ENCODE measurements at regions not wholly inside any gene's neighbourhood (a gene's known extent, or its start where the extent isn't known, plus 50 kb on each side); places are given as distances from the start of the nearest gene placed in this dataset.
"Not testable (repeated sequence)": the region's sequence is repeated elsewhere in the genome, so short reads cannot be mapped to it uniquely, and the experiment has no call there.

DNA sequence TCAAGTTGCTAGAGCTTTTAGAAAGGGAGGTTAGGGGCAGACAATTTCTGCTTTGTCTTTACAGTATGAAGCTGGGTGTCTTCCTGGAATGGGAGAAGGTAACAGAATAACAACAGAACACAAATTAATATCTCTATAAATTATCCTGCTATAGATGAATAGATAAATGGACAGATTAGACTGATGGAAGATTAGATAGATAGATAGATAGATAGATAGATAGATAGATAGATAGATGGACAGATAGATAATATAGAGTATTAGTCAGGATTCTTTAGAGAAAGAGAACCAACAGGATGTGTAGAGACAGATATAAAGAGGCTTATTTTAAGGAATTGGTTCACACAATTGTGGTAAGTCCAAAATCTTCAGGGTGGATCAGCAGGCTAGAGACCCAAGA lies 302.2 kb downstream of the BCL11A start:
- no peak for DNase-seq (ENCODE audit: low read depth, low spot score)

DNA sequence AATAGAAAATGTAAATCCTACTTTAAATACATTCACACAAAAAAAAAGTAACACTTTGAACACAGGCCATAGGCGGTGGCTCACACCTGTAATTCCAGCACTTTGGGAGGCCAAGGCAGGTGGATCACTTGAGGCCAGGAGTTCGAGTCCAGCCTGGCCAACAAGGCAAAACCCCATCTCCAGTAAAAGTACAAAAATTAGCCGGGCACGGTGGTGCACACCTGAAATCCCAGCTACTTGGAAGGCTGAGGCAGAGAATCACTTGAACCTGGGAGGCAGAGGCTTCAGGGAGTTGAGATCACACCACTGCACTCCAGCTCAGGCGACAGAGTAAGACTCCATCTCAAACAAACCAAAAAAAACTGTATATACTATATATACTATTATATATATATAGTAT lies 303.6 kb downstream of the BCL11A start:
- DNase-seq (ENCODE audit: low read depth, low spot score), result no peak

DNA sequence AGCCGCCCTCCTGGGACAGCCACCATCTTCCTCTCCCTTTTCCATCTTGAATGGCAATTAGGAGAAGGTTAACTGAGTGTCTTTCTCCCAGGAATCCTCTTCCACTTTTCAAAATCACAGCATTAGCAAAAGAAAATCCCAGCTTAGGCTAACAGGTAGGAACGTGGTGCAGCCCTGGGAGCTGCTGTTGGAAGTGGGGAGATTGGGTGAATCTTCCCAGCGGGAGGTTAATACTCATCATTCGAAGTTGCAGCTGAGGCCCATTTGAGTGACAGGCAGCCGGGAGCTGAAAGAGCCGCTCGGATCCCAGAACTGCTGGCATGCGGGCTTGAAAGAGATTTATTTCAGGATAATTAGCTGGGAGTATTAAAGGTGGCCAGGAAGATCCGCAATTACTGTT lies 306.0 kb downstream of the BCL11A start:
- DNase-seq (ENCODE audit: low read depth, low spot score), result no peak

DNA sequence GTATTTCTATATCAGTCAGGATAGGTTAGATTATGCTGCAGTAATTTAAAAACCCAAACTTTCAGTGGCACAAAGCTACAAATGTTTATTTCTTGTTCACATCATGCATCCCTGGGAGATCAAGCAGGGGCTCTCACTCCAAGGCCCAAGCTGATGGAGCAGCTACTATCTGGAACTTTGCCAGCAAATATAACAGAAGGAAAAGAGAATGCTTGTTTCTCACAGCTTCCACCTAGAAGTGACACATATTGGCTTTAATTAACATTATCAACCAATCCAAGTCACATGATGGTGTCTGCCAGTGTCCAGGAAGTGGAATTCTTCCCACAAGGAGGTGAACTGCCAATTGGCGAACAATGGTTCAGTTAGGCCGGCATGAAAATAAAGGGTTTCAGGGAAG lies 306.9 kb downstream of the BCL11A start:
- no peak for DNase-seq (ENCODE audit: low read depth, low spot score)

DNA sequence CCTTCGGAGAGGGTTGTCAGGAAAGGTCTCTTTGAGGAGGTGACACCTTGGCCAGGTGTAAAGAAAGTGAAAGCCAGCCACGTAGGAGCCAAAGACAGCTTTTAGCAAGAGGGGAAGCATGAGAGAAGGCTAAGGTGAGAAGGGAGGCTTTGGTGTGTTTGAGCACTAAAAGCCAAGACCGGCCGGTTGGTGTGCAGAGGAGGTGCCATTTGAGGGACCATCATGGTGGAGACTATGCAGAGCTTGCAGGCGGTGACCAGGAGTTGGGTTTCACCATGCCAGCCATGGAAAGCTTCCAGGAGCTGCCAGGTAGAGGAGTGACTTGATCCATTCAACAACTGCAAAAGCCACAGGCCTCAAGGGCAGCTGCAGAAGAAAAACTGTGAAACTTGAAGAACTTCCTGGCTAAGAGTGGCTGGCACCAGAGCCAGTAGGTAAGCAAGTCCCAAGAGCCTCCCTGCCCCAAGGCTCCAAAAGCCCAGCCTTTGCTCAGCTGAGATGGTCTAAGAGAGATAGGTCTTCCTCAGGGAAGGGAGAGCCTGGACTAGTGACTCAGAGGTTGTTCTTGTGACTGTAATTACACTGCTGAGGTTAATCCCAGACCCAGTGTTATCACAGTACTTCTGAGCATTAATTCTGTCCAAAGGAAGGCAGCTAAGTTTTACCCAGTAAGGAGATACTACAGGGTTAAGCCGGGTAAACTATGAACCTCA lies 319.0 kb downstream of the BCL11A start:
- DNase-seq (ENCODE audit: low read depth, low spot score), result no peak

DNA sequence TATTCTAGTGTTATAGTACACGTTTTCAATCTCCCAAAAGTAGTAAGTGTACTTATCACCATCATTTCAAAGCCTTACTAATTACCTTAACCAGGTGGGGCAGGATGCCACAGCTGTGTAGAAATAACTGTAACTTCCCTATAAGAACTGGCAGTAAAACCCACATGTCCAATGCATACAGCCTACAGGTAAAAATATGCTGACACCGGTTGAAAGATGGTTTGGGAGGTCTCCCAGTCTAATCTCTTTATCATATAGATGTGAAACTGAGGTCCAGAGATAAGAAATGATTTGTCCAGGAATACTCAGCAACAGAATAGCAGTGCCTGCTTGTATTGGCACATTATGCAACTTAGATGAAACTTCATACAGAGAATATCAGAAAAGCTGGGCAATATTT lies 322.9 kb downstream of the BCL11A start:
- DNase-seq (ENCODE audit: low read depth, low spot score), result no peak

DNA sequence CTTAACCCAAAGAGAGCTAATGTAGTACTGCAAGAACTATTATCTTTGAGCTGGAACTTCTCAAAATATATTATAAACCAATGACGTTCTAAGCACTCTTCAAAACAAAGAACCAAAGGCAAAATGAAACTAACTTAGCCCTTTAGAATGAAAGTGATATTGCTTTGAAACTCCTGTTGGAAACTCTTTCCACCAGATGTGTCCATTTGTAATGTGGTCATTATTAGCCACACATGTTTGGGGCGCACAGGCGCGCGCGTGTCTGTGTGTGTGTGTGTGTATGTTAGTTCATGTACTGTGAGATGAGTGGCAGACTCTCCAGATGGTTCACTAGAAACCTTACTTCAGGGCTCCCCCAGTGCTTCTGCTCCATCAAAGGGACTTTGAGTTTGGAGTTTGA lies 323.4 kb downstream of the BCL11A start:
- no peak for DNase-seq (ENCODE audit: low read depth, low spot score)

DNA sequence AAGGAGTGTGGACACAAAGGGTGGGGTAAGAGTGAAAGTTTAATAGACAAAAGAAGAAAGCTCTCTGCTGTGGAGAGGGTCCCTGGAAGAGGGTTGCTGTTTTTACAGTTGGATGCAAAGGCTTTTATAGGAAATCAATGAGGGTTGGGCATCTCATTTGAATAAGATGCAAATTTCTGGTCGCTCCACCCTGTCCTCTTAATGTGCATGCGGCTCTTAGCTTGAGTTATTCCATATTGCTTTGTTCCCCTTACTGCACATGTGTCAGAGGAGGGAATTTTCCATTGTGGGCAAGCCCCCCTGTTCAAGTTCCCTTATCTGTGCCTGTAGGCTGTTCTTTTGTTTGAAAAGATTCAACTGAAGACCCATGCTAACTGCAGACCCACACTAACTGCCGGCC lies 326.5 kb downstream of the BCL11A start:
- DNase-seq (ENCODE audit: low read depth, low spot score), result no peak

DNA sequence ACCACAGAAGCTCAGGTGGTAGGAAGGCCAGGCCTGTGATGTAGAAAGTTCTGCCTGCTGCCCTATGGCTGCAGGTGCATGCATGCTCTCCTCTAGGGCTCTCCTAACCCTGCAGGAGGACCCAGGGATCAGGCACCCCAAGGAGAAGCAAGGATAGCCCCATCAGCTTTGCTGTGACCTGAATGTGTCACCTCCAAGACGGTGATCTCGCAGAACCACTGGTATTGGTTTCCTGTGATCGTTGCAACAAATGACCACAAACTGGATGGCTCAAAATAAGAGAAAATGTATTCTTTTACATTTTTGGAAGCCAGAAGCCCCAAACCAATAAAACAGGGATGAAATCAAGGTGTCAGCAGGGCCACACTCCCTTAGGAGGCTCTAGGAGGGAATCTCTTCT lies 327.3 kb downstream of the BCL11A start:
- no peak for DNase-seq (ENCODE audit: low read depth, low spot score)

DNA sequence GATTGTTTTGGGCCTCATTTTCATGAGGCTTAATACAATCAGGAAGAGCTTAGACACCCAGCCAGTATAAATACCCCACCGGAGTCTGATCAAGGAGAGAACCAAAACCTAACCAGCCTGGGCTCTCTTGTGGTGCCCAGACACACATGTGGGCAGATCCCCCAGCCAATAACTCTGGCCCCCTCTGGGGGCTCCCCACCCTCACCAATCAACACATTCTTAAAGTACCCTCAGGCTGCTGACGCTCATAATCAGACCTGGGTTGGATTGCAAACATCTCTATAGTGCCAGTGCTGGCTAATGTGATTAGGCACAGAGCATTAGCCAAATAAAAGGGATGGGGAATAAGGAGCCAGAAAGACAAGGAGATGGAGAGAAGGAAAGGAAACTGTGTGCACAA lies 329.6 kb downstream of the BCL11A start:
- DNase-seq (ENCODE audit: low read depth, low spot score), result no peak

DNA sequence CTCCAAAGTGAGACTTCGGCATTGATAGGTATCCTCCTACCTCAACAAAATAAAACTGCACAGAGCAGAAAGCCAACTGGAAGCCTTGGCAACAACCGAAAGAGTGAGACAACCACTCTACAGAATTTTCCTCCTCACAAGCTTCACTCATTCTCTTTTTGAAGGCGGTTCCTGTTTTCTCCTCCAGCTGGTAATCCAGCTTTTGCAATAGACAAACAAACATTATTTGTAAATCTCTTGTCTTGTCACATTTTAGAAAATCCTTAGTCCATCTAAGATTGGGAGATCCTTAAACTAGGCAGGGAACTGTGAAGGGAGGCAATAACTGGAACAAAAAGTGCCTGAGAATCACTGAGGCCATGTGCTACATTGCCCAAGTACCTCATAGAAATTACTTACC lies 332.4 kb downstream of the BCL11A start:
- no peak for DNase-seq (ENCODE audit: low read depth, low spot score)

DNA sequence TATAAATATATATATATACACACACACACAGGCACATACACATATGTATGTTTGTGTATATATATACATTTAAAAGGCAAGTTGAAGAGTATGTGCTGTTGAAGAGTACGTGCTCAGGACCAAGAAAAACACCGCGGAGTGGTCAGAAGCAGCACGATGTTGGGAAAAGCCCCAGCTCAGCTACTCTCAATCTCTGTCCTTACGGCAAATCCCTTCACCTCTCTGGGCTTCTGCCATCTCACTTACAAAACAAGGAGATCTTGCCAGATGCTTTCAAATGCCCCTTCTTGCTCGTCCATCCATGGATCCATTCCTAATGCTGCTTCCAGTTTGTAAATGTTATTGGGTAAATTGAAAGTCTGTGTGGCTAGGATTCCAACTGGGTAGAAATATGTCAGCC lies 333.9 kb downstream of the BCL11A start:
- no peak for DNase-seq (ENCODE audit: low read depth, low spot score)

DNA sequence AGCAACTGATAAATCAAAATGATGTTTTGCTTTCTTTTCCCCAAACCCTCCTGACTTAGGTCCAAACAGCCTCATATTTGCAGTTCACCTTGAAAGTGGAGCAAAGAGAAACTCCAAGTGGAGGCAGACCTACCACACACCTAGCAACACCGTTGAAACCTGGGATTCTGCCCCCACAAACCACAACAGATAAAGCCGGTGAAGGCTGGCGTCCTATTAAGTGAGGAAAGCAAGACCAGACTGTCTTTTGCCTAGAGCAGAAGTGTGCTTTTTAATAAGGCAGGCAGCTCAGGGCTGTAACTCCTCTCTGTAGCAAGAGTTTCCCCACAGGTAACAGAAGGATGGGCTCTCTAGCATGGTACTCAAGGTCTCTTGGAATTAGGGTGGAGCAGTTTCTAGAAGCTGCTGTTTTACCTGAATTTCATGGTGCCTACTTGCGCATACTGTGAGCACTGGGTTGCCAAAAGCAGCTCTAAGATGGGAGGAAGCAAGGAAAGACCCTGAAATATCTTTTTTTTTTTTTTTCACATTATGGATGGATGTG lies 336.9 kb downstream of the BCL11A start:
- DNase-seq (ENCODE audit: low read depth, low spot score), result no peak

DNA sequence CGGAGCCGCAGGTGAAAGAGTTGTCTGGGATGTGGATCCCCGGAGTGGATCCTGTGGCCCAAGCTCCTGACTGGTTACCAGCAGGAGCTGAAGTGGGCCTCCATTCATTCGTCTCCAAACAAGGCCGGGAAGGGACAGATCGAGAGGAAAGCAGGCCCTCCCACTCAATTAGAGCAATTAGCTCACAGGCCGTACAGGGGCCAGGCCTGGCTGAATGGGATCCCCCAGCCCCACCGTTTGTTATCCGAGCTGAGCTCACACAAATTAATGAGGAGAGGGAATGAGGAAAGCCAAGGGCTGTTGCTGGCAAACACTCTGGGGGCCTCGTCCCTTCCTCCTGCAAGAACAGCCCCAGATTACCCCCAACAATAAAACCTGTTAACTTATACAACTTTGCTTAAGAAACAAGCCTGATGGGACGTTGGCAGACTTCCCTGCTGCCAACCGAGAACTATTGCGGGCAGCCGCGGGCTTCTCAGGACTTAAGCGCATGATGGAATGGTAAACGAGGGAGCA lies 338.0 kb downstream of the BCL11A start:
- no peak for DNase-seq (ENCODE audit: low read depth, low spot score)

DNA sequence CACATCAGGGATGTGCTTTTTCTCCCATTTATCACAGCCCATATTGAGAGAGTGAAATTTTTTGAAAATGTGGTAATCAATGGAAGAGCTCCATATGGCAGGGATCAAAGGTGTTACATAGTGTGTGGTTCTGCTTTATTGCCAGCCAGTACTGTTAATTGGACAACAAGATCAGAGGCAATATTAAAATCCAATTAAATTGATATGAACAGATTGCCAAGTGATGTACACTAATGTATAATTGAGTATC lies 338.9 kb downstream of the BCL11A start:
- no peak for DNase-seq (ENCODE audit: low read depth, low spot score)

DNA sequence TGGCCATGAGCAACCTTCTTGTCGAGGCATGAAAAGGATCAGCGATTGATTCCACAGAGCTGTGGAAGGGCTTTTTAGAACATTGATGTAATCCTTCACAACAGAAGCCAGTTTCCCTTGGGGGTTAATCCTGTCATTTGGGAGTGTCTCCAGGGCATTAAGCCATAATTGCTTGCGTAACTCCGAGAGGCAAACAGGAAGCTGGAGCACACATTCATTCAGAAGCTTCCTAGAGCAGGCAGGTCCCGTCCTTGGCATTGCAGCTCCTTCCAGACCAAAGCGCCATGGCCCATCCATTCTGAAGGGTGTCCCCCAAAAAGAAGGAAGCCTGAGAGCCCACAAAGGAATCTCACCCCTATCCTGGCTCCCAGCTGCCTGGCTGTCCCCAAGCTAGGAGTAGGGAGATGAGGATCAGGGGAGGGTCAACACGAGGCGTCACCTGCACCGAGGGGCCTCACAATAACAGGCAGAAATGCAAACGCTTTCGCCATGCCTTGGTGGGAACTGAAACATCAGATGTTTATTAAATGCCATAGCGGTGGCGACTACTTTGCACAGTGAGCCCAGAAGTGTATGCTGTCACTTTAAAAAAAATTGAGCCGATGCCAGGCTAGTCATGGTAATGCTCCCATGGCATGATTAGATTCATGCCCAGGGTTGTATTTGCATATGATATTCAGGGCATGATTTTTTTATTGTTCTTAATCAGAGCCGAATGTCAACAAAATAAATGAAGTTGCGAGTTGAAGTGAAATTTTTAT lies 339.4 kb downstream of the BCL11A start:
- DNase-seq (ENCODE audit: low read depth, low spot score), result no peak

DNA sequence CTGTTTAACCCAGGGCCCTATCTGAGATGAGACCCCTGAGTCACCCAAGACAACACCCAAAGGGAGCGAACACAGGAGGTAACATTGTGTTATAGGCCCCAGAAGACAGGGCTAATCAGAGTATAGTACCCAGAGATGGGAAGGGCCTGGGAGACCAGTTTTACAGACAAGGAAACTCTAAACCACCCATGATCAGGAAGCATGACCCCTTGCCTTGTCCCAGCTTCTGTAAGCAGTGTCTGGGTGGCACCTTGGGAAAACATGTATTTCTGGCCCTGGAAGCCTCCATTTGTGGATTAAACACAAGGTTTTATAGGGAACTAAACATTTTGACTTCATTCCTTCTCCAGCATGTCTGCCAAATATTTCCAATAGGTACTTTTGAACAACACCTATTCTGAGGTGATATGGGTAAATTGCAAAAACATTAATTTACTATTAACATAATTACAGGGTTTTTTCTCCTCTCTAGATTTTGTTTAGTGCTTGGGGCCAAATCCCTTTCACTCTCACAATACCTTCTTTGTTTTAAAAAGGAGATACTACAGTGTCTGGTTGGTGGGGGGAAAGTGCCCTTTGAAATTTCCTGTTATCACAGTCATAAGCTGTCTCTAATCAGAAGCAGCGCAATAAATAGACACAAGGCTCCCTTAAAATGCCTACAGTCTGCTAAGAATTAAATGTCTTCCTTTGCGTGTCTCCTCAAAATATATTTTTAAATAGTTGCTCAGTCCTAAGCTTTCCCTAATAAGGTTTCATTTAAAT lies 341.1 kb downstream of the BCL11A start:
- DNase-seq (ENCODE audit: low read depth, low spot score), result no peak

DNA sequence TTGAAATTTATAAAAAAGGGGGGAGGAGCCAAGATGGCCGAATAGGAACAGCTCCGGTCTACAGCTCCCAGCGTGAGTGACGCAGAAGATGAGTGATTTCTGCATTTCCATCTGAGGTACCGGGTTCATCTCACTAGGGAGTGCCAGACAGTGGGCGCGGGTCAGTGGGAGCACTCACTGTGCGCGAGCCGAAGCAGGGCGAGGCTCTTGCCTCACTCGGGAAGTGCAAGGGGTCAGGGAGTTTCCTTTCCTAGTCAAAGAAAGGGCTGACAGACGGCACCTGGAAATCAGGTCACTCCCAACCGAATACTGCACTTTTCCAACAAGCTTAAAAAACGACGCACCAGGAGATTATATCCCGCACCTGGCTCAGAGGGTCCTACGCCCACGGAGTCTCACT lies 364.4 kb downstream of the BCL11A start:
- not testable (repeated sequence) for DNase-seq (ENCODE audit: low read depth, low spot score)

DNA sequence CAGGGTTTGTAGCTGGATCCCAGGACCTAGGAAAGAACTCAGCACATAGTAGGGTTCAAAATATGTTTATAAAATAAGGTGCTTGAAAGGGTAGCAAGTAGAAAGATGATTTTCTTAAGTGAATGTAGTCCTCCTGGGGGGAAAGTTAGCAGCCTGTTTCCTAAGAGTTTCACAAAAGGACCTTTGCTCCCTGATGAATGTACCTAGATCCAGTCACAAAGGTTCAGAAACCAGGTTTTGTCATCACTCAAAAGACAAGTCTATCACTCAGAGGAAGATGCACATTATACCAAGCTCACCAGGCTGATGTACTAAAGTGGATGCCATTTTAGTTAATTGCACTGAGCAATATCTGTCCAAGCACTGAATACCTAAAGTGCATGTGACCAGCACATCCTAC lies 378.2 kb downstream of the BCL11A start:
- DNase-seq (ENCODE audit: low read depth, low spot score), result no peak

DNA sequence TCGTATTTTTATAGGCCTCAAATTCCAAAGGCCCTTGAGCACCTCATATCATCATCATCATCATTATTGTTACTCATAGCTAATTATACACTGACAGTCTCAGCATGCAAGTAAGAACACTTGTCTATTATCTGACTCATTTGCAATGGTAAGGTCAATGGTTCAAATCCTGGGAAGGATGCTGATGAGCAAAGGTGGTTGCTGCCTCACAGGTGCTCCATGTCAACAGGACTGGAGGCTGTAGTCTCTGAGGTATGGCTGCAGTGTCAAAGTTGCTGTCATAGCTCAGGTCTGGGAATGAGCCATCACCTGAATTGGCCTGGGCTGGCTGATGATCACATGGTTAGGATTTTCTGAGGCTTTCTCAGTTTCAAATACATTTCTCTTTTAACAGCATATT lies 379.3 kb downstream of the BCL11A start:
- DNase-seq (ENCODE audit: low read depth, low spot score), result no peak

DNA sequence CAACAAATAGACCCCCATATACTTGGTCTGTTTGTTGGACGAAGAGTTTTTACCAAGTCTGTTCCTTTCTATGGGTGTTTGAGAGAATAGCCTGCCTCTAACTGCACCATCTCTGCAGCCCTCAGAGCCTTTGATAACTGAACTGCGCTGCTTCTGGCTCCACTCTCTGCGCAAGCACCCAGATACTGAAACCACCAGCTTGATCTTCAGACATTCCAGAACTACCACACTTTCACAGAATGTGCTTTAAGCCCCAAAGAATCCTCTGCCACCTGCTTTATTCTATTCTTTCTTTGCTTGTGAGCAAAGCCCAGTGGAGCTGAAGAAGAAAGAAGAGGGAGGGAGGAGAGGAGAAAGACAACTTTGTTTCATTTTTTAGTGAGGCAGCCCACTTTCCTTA lies 380.7 kb downstream of the BCL11A start:
- no peak for DNase-seq (ENCODE audit: low read depth, low spot score)

DNA sequence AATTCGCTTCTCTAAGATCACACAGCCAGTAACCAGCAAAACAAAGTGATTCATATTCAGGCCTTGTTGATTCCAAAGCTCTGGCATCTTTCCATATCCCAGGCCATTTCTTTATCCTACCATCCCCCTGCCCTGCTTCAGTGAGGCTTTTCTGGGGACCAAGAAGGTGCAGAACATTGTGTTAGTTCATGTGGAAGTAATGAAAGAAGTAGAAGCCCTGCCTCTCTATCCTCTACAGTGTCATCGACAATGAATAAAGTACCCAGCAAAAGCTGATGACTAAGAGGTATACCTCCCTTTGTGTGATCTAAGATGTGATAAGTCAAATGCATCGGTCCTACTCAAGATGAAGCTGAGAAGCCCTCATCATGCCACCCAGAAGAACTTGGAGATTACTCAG lies 383.2 kb downstream of the BCL11A start:
- no peak for DNase-seq (ENCODE audit: low read depth, low spot score)

DNA sequence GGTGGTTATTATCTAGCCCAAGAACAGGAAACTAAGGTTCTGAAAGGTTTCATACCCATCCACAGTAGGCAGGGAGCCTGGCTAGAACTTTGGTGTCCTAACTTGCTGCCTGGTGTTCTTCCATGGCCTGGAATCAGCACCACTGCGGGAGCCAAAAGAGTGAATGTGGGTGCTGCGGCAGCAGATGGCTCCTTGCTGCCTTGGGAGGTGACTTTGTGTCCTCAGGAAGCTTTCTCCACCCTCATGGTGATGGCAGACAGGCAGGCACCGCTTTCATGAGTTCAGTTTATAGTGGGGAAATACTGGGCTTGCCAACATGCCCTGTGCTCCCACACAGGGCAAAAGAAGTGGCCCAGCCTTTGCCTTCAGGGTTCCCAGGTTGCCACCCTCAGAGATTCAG lies 385.2 kb downstream of the BCL11A start:
- DNase-seq (ENCODE audit: low read depth, low spot score), result no peak
